ENCODE measurements at regions not wholly inside any gene's neighbourhood (a gene's known extent, or its start where the extent isn't known, plus 50 kb on each side); places are given as distances from the start of the nearest gene placed in this dataset.

GRCh38 chr14:96617635-96618034 is 115.5 kb downstream of the PAPOLA start:
- no peak for DNase-seq

GRCh38 chr14:96622926-96623325 is 120.7 kb downstream of the PAPOLA start:
- DNase-seq, result no peak

- DNase-seq, result no peak
These were observed 121.7 kb downstream of the PAPOLA start for GRCh38 chr14:96623676-96624484.

- no peak for DNase-seq
These were observed 122.7 kb downstream of the PAPOLA start for GRCh38 chr14:96624661-96625425.

GRCh38 chr14:96625426-96625985 is 123.3 kb downstream of the PAPOLA start:
- DNase-seq, result no peak

- DNase-seq, result no peak
These were observed 124.1 kb downstream of the PAPOLA start for GRCh38 chr14:96626121-96626768.

GRCh38 chr14:96626916-96627315 is 124.7 kb downstream of the PAPOLA start:
- DNase-seq, result no peak

- DNase-seq, result no peak
These were observed 125.2 kb downstream of the PAPOLA start for GRCh38 chr14:96627386-96627785.

GRCh38 chr14:96627811-96628775 is 125.9 kb downstream of the PAPOLA start:
- no peak for DNase-seq

GRCh38 chr14:96629082-96629481 is 126.9 kb downstream of the PAPOLA start:
- no peak for DNase-seq

- DNase-seq, result no peak
These were observed 127.5 kb downstream of the PAPOLA start for GRCh38 chr14:96629558-96630222.

GRCh38 chr14:96630281-96630680 is 128.1 kb downstream of the PAPOLA start:
- no peak for DNase-seq

- no peak for DNase-seq
These were observed 128.8 kb downstream of the PAPOLA start for GRCh38 chr14:96631030-96631429.

- DNase-seq, result no peak
These were observed 129.6 kb downstream of the PAPOLA start for GRCh38 chr14:96631621-96632362.

- DNase-seq, result no peak
These were observed 130.2 kb downstream of the PAPOLA start for GRCh38 chr14:96632363-96632758.

- DNase-seq, result no peak
These were observed 130.9 kb downstream of the PAPOLA start for GRCh38 chr14:96633096-96633495.

- no peak for DNase-seq
These were observed 132.3 kb downstream of the PAPOLA start for GRCh38 chr14:96634481-96634880.

- DNase-seq, result no peak
These were observed 132.7 kb downstream of the PAPOLA start for GRCh38 chr14:96634896-96635295.

GRCh38 chr14:96635850-96636249 is 133.7 kb downstream of the PAPOLA start:
- DNase-seq, result no peak

- DNase-seq, result no peak
These were observed 135.3 kb downstream of the PAPOLA start for GRCh38 chr14:96637521-96637920.

Measured in CD4-positive, alpha-beta T cell treated with Interleukin-4 for 1 hour (primary cell).